Left ventricle myocardium inferior (tissue), 1 donor: ENCODE measurements at regions not wholly inside any gene's neighbourhood (a gene's known extent, or its start where the extent isn't known, plus 50 kb on each side); places are given as distances from the start of the nearest gene placed in this dataset.

ENCODE experiments used
- DNase-seq: peaks from one replicate; pipeline ENCODE4 v3.0.0-alpha.2; 2020
- H3K27ac ChIP-seq: fragments of 200-600 bp; replicated peaks from 2 replicates; pipeline ENCODE4 v1.8.0; 2021
- H3K27me3 ChIP-seq: fragments of 200-600 bp; 2 replicates; pipeline ENCODE4 v1.8.0; 2021; ENCODE audit warnings: low read depth
- H3K36me3 ChIP-seq: fragments of 200-600 bp; 2 replicates; pipeline ENCODE4 v1.8.0; 2021
- H3K4me1 ChIP-seq: fragments of 200-600 bp; 2 replicates; pipeline ENCODE4 v1.8.0; 2021
- H3K4me3 ChIP-seq: fragments of 200-600 bp; 2 replicates; pipeline ENCODE4 v1.8.0; 2021; ENCODE audit warnings: mild to moderate bottlenecking, moderate library complexity
- H3K9me3 ChIP-seq: fragments of 200-600 bp; replicated peaks from 2 replicates; pipeline ENCODE4 v1.8.0; 2021
- intact Hi-C: fragments of 100-400 bp; cut with micrococcal nuclease; formaldehyde crosslinking; loops from one replicate; pipeline ENCODE4 v1.11.0; 2022
- TF ChIP-seq, protein P1 (sequence below): fragments of 200-600 bp; IDR thresholded peaks from 2 replicates; pipeline ENCODE4 v1.8.0; 2021; ENCODE audit warnings: antibody characterized with exemption, mild to moderate bottlenecking, borderline replicate concordance
- donor health status: DM: no; HTN: yes; CAD: no; lungs with severe emphysema.

DNA sequence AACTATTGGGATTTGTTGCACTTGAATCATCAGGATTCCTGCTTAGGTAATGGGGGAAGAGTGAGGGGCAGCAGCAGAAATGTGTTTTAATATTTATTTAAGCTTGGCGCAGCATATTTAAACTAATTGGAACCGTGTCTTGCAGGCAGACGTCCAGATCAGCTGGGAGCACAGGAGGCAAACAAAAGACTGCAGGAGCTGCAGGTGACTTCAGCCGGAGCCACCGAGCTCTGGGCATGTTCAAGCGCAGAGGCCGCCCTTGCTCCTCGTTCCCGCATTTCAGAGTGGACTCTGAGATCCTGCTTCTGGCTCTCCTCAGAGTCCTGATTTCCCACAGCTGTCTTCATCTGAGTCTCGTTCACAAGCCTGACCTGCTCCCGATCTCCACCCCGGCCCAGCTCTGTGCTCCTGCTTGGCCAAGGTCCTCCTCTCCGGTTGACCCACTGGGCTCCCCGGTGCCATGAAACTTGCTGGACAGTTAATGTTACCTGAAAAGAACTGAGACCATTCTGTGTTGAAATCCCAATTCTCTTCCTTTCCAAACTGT, 475.5 kb downstream of the SOX11 start:
- Histone ChIP-seq H3K36me3 (no peaks in the 10 kb centered on the region), H3K27ac (no peak overlapping the region), H3K9me3 (no peaks in the 10 kb centered on the region), H3K4me3 (no peak overlapping the region), H3K27me3 (no peaks in the 10 kb centered on the region), H3K4me1 (no peaks in the 10 kb centered on the region)
- intact Hi-C loops = no loop called here
- no peak for DNase-seq
- TF ChIP-seq, protein P1, sequence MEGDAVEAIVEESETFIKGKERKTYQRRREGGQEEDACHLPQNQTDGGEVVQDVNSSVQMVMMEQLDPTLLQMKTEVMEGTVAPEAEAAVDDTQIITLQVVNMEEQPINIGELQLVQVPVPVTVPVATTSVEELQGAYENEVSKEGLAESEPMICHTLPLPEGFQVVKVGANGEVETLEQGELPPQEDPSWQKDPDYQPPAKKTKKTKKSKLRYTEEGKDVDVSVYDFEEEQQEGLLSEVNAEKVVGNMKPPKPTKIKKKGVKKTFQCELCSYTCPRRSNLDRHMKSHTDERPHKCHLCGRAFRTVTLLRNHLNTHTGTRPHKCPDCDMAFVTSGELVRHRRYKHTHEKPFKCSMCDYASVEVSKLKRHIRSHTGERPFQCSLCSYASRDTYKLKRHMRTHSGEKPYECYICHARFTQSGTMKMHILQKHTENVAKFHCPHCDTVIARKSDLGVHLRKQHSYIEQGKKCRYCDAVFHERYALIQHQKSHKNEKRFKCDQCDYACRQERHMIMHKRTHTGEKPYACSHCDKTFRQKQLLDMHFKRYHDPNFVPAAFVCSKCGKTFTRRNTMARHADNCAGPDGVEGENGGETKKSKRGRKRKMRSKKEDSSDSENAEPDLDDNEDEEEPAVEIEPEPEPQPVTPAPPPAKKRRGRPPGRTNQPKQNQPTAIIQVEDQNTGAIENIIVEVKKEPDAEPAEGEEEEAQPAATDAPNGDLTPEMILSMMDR = no peak

DNA sequence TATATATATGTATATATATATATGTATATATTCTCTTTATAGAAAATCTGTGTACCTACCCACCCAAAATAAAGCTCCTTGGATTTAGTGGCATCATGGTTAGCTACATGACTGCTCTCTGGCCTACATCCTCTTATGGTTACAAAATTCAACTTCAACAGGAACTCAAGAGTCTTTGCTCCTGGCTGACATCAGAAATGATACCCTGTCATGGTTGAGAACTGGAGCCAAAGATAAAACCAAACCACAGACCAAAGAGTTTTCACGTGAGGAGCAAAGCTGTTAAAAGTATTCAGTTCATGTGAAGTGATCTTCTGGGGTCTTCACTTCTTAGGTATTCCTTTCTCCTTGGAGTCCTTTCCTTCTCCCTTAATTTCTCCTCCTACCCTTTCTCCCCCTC, 476.3 kb downstream of the SOX11 start:
- no peaks in the 10 kb centered on the region for H3K4me1 ChIP-seq
- TF ChIP-seq, protein P1 = no peak
- no peak overlapping the region for H3K27ac ChIP-seq
- H3K27me3 ChIP-seq = no peaks in the 10 kb centered on the region
- no peak for DNase-seq
- peaks cover 3% of the 10 kb centered on the region for H3K9me3 ChIP-seq
- intact Hi-C loops = no loop called here
- no peaks in the 10 kb centered on the region for H3K36me3 ChIP-seq
- no peak overlapping the region for H3K4me3 ChIP-seq

DNA sequence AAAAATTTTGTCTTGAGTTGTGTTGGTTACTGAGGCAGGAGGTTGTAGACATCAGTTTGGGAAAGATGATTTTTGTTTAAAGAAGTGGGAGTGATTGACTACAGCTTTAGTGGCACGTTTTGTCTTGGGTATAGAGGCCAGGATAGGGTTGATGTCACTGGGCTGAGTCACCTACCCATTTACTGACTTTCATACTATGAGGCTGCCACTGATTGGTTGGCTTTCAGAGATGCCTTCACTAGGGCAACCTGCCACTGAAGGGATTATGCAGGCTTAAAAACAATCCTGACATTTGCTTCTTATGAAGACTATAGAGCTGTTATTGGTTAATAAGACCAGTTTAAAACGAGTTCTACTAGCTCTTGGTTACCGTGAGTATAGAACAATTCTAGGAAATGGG, 479.1 kb downstream of the SOX11 start:
- H3K36me3 ChIP-seq = no peaks in the 10 kb centered on the region
- peaks cover 20% of the 10 kb centered on the region for H3K9me3 ChIP-seq
- DNase-seq = no peak
- intact Hi-C loops = no loop called here
- no peak overlapping the region for H3K27ac ChIP-seq
- no peaks in the 10 kb centered on the region for H3K27me3 ChIP-seq
- TF ChIP-seq, protein P1 = no peak
- no peak overlapping the region for H3K4me3 ChIP-seq
- H3K4me1 ChIP-seq = no peaks in the 10 kb centered on the region

DNA sequence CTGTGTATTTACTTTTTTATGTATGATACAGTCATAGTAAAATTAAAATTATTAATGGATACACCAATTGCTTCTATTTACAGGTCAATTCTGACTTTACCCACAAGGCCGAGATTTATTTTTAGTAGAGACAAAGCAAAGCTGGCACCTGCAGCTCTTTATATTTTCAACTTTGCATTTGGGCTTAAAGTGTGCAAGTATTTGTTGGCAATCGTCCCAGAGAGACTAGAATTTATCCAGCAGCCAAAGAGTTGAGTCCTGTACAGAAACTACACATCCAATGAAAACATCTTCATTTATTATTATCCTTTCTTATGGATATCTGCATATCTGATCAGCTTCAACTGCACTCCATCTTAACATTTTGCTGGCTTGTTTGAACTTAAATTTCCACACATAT, 485.6 kb downstream of the SOX11 start:
- no peaks in the 10 kb centered on the region for H3K4me1 ChIP-seq
- TF ChIP-seq, protein P1 = no peak
- H3K36me3 ChIP-seq = no peaks in the 10 kb centered on the region
- peaks cover 20% of the 10 kb centered on the region for H3K9me3 ChIP-seq
- H3K27me3 ChIP-seq = no peaks in the 10 kb centered on the region
- H3K27ac ChIP-seq = no peak overlapping the region
- intact Hi-C loops = no loop called here
- no peak overlapping the region for H3K4me3 ChIP-seq
- DNase-seq = no peak

DNA sequence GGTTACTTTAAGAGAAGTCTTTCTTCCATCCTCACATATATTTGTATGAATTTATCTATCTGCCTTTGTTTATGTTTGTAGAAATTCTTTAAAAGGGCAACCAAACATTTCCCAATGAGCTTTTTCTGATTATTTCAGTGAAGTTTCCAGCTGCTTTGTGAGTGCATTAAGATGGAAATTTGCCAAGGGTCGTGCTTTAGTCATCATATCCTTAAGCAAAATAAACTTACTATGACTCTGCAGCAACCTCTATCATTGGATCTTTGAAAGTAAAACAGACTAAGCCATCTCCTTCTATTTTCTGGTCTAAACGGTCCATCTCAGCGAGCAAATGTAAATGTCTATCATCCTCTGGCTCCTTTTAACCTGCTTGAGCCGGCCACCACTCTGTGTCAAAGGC, 489.3 kb downstream of the SOX11 start:
- intact Hi-C loops = no loop called here
- Histone ChIP-seq H3K36me3 (no peaks in the 10 kb centered on the region), H3K27me3 (no peaks in the 10 kb centered on the region), H3K4me3 (no peak overlapping the region), H3K9me3 (no peaks in the 10 kb centered on the region), H3K4me1 (peaks cover 6% of the 10 kb centered on the region), H3K27ac (peak overlapping the region; percentile 46)
- TF ChIP-seq, protein P1 = no peak
- no peak for DNase-seq
